Gastrocnemius medialis (tissue), 4 donors: ENCODE measurements at regions not wholly inside any gene's neighbourhood (a gene's known extent, or its start where the extent isn't known, plus 50 kb on each side); places are given as distances from the start of the nearest gene placed in this dataset.

Experiments
- ATAC-seq, 2 donors: fragments of 150-250 bp; one replicate each; pipeline ENCODE4 v1.9.1; 2016
- DNase-seq, 2 donors: peaks; one replicate each; pipeline ENCODE4 v3.0.0-alpha.2; 2019
- H3K27ac ChIP-seq, 4 donors: fragments of 200-600 bp; sonication (generic); 1 replicate in 1 of 4; 2 replicates in 3 of 4; pipeline ENCODE4 v1.5.1; 2016 to 2018; ENCODE audit warnings: mild to moderate bottlenecking in 2 of 4, moderate library complexity in 1 of 4
- H3K27me3 ChIP-seq, 3 donors: fragments of 200-600 bp; sonication (generic) in 2 of 3; 1 replicate in 1 of 3; 2 replicates in 2 of 3; pipeline versions ENCODE4 v1.5.1 to v1.6.0; 2016 to 2019; ENCODE audit warnings: mild to moderate bottlenecking in 1 of 3, moderate library complexity in 1 of 3
- H3K36me3 ChIP-seq, 2 donors: fragments of 200-600 bp; sonication (generic) in 1 of 2; one replicate each; pipeline ENCODE4 v1.5.1; 2017 to 2018
- H3K4me1 ChIP-seq, 2 donors: fragments of 200-600 bp; sonication (generic) in 1 of 2; one replicate each; pipeline ENCODE4 v1.5.1; 2016 to 2017; ENCODE audit warnings: mild to moderate bottlenecking in 2 of 2
- H3K4me3 ChIP-seq, 4 donors: fragments of 200-600 bp; sonication (generic) in 3 of 4; 1 replicate in 1 of 4; 2 replicates in 3 of 4; pipeline ENCODE4 v1.5.1; 2016 to 2019; ENCODE audit warnings: mild to moderate bottlenecking in 2 of 4
- H3K9me3 ChIP-seq, 3 donors: fragments of 200-600 bp; sonication (generic) in 2 of 3; 1 replicate in 1 of 3; 2 replicates in 2 of 3; pipeline ENCODE4 v1.5.1; 2016 to 2019
- POLR2A ChIP-seq, 2 donors: fragments of 450-650 bp; IDR thresholded peaks; one replicate each; pipeline ENCODE4 v1.6.1; 2017; ENCODE audit warnings: antibody characterized with exemption in 2 of 2, mild to moderate bottlenecking in 2 of 2, moderate library complexity in 2 of 2
- in situ Hi-C, 4 donors: fragments of 200-750 bp; cut with MboI; loops; one replicate each; pipeline versions ENCODE4 v1.15.0 to v1.8.0; 2017; ENCODE audit warnings: low sequenced_read_pairs in 4 of 4
- intact Hi-C: fragments of 100-400 bp; cut with DNase I; formaldehyde crosslinking; loops from one replicate; pipeline ENCODE4 v1.15.1; 2023; ENCODE audit warnings: low total_unique reads
- TF ChIP-seq, protein P1 (sequence below), 5 experiments: fragments of 450-650 bp in 3 of 5; fragments of 200-600 bp in 2 of 5; sonication (generic) in 2 of 5; IDR thresholded peaks in 4 of 5; conservative IDR thresholded peaks in 1 of 5; 1 replicate in 4 of 5; 2 replicates in 1 of 5; pipeline ENCODE4 v1.5.1; 2016 to 2019; ENCODE audit warnings: antibody characterized with exemption in 5 of 5, mild to moderate bottlenecking in 3 of 5, moderate library complexity in 3 of 5

DNA sequence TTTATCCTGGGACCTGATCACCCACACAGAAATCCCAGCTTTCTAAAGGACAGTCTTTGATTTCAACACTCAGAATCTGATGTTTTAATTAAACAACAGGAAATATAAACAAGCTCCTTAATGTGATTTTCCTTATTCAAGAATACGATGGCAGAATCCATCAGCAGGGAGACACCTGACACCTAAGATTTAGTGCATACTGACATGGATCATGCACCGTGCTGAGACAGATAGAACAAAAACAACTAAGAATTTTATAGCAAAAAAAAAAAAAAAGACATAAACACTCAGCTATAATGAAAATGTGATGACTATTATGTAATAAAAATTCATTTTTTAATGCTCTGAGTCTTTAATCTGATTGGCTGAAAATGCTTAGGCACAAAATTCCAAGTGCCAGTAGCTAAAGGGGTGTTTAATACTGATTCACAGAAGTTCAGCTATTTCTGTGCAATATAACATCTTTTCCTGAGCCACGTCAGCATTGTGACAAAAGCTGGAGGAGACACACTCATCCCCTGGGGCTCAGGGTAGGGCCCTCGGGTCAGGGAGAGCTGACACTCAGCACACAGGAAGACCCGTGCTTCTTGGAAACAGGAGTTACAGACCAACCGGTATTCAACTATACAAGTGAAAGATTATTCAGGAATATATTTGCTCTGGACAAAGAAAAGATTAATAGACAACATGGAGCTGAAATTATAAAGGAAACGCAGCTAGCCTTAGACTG lies 247.4 kb downstream of the FBXO15 start:
- in situ Hi-C loops = no loop called here
- intact Hi-C loops = no loop called here
- no peak for TF ChIP-seq POLR2A (IDR thresholded peaks at IDR 0.05)
- TF ChIP-seq, protein P1, sequence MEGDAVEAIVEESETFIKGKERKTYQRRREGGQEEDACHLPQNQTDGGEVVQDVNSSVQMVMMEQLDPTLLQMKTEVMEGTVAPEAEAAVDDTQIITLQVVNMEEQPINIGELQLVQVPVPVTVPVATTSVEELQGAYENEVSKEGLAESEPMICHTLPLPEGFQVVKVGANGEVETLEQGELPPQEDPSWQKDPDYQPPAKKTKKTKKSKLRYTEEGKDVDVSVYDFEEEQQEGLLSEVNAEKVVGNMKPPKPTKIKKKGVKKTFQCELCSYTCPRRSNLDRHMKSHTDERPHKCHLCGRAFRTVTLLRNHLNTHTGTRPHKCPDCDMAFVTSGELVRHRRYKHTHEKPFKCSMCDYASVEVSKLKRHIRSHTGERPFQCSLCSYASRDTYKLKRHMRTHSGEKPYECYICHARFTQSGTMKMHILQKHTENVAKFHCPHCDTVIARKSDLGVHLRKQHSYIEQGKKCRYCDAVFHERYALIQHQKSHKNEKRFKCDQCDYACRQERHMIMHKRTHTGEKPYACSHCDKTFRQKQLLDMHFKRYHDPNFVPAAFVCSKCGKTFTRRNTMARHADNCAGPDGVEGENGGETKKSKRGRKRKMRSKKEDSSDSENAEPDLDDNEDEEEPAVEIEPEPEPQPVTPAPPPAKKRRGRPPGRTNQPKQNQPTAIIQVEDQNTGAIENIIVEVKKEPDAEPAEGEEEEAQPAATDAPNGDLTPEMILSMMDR (IDR thresholded peaks at IDR 0.05 in 4 of 5, conservative IDR thresholded peaks at IDR 0.05 in 1 of 5) = no peak

DNA sequence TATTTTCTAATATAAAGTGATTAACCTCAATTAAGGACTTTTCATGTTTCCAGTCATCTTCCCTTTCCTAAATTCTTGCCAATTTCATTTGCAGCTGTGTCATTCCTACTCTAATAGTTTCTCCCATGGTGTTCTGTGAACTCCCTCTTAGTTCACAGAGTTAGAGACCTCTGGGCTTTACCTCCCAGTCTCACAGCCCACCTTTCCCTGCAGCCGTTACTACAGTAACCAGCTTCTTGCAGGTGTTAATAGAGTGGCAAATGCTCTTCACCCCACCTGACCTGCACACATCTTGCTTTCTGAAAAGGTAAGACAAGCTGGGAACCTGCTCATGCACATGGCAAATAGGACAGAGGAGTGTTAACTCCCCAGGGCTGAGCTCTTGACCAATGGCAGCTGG lies 250.1 kb downstream of the FBXO15 start:
- in situ Hi-C loops = loop anchor here in 1 of 4 donors (10.0 kb wide), 1 partner anchor 57 kb away; no protein-coding TSS in a partner anchor
- Histone ChIP-seq H3K27ac (no peak overlapping the region), H3K4me3 (no peak overlapping the region), H3K9me3 (no peaks in the 10 kb centered on the region), H3K27me3 (no peaks in the 10 kb centered on the region), H3K4me1 (no peaks in the 10 kb centered on the region), H3K36me3 (no peaks in the 10 kb centered on the region)
- DNase-seq (no peak), ATAC-seq (no peak)
- no peak for TF ChIP-seq POLR2A (IDR thresholded peaks at IDR 0.05)
- TF ChIP-seq, protein P1 (IDR thresholded peaks at IDR 0.05 in 4 of 5, conservative IDR thresholded peaks at IDR 0.05 in 1 of 5) = no peak
- intact Hi-C loops = no loop called here

More for the DNA sequence above, 247.4 kb downstream of the FBXO15 start:
- Histone ChIP-seq H3K9me3 (no peaks in the 10 kb centered on the region), H3K36me3 (no peaks in the 10 kb centered on the region), H3K4me3 (no peak overlapping the region), H3K4me1 (no peaks in the 10 kb centered on the region), H3K27ac (no peak overlapping the region), H3K27me3 (no peaks in the 10 kb centered on the region)
- ATAC-seq = no peak
- no peak for DNase-seq

DNA sequence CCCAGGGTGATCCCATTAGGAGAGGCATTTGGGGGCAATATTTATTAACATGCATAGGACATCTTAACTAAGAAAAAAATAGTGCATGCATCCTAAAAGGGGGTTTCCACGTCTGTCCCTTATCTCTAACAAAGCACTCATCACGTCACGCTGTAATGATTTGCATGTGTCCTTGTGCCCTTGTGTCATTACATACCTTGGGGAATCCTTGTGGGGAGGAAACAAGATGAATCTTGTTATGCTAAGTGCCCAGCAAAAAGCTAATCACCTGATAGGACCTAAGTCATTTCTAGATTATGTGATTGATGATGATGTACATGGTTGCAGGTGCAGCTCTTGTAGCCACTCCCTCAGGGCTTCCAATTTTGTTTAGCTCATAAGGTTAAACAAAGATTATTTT lies 250.9 kb downstream of the FBXO15 start:
- DNase-seq (no peak), ATAC-seq (no peak)
- in situ Hi-C loops = loop anchor here in 1 of 4 donors (10.0 kb wide), 1 partner anchor 58 kb away; no protein-coding TSS in a partner anchor
- TF ChIP-seq, protein P1 (IDR thresholded peaks at IDR 0.05 in 4 of 5, conservative IDR thresholded peaks at IDR 0.05 in 1 of 5) = no peak
- TF ChIP-seq POLR2A (IDR thresholded peaks at IDR 0.05) = no peak
- intact Hi-C loops = no loop called here
- Histone ChIP-seq H3K9me3 (no peaks in the 10 kb centered on the region), H3K27me3 (no peaks in the 10 kb centered on the region), H3K4me1 (no peaks in the 10 kb centered on the region), H3K27ac (no peak overlapping the region), H3K4me3 (no peak overlapping the region), H3K36me3 (no peaks in the 10 kb centered on the region)

DNA sequence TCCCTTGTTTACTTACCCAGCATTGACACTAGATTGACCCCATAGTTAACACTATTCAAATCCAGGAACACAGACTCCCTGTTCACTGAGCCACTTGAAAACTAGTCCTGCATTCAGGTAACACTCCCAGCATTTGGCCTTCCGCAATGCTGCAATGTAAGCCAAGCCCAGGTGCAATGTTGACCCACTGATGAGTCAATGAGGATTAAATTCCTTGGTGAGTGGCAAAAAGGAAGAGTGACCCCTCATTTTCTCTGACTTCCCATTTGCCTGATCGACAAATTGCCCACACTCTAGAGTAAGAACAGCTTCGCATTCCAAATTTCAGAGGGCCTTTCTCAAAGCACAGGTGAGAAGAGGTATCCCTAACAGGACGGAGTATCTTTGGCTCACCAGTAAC lies 251.9 kb downstream of the FBXO15 start:
- in situ Hi-C loops = loop anchor here in 1 of 4 donors (10.0 kb wide), 1 partner anchor 59 kb away; no protein-coding TSS in a partner anchor
- Histone ChIP-seq H3K27ac (no peak overlapping the region), H3K36me3 (no peaks in the 10 kb centered on the region), H3K27me3 (no peaks in the 10 kb centered on the region), H3K4me3 (no peak overlapping the region), H3K4me1 (no peaks in the 10 kb centered on the region), H3K9me3 (no peaks in the 10 kb centered on the region)
- TF ChIP-seq, protein P1 (IDR thresholded peaks at IDR 0.05 in 4 of 5, conservative IDR thresholded peaks at IDR 0.05 in 1 of 5) = no peak
- TF ChIP-seq POLR2A (IDR thresholded peaks at IDR 0.05) = no peak
- intact Hi-C loops = no loop called here
- ATAC-seq (no peak), DNase-seq (no peak)
